Psoas muscle (tissue), 7 donors: ENCODE measurements at regions not wholly inside any gene's neighbourhood (a gene's known extent, or its start where the extent isn't known, plus 50 kb on each side); places are given as distances from the start of the nearest gene placed in this dataset.
"Not testable (repeated sequence)": the region's sequence is repeated elsewhere in the genome, so short reads cannot be mapped to it uniquely, and the experiment has no call there.

Source experiments
- ATAC-seq, 4 donors: fragments of 200-7000 bp; cut with Tn5 transposase; one replicate each; pipeline ENCODE4 v1.9.1; 2020; ENCODE audit warnings: moderate library complexity in 3 of 4, mild to moderate bottlenecking in 2 of 4
- DNase-seq, 2 donors: peaks; one replicate each; pipeline ENCODE4 v3.0.0-alpha.2; 2020
- H3K27ac ChIP-seq: fragments of 200-600 bp; one replicate; pipeline ENCODE4 v1.8.0; 2022
- H3K27me3 ChIP-seq, 3 donors: fragments of 200-600 bp in 1 of 3; one replicate each; pipeline versions ENCODE4 v1.6.1 to v1.8.0; 2013 to 2022; ENCODE audit warnings: low read length in 2 of 3, mild to moderate bottlenecking in 2 of 3, moderate library complexity in 1 of 3; ENCODE audit not compliant: insufficient read depth in 3 of 3
- H3K36me3 ChIP-seq, 2 donors: fragments of 200-600 bp in 1 of 2; one replicate each; pipeline versions ENCODE4 v1.6.1 to v1.8.0; 2013 to 2022; ENCODE audit warnings: low read depth in 1 of 2, mild to moderate bottlenecking in 1 of 2, moderate library complexity in 1 of 2; ENCODE audit not compliant: insufficient read depth in 1 of 2
- H3K4me1 ChIP-seq: fragments of 200-600 bp; one replicate; pipeline ENCODE4 v1.8.0; 2022
- H3K4me3 ChIP-seq: fragments of 200-600 bp; one replicate; pipeline ENCODE4 v1.8.0; 2022; ENCODE audit warnings: mild to moderate bottlenecking
- H3K9me3 ChIP-seq: fragments of 200-600 bp; one replicate; pipeline ENCODE4 v1.8.0; 2022
- WGBS, 3 donors: extraction: QIAGEN DNeasy Blood & Tissue Kit; methylation state at CpG; one replicate each; pipeline versions ENCODE4 v1.1.6 to v1.1.7; 2013; 5-methylcytosine and 5-hydroxymethylcytosine counted together
- intact Hi-C, 2 donors: fragments of 100-400 bp; cut with DNase I; formaldehyde crosslinking; loops; one replicate each; pipeline versions ENCODE4 v1.11.0 to v1.14.2; 2022
- TF ChIP-seq, protein P1 (sequence below): fragments of 200-600 bp; IDR thresholded peaks from one replicate; pipeline ENCODE4 v1.8.0; 2022; ENCODE audit warnings: antibody characterized with exemption
- donor health status: healthy with polysubstance abuse.
- donor health status: DM: no; HTN: no; CAD: no; lungs with moderate emphysema.
- donor health status: Bipolar disorder and iron deficiency.
- donor health status: healthy.
- donor health status: DM: yes; HTN: yes; CAD: no.
- donor health status: DM: no; HTN: no; CAD: no.
- donor health status: DM: yes; HTN: yes; CAD: no.

DNA sequence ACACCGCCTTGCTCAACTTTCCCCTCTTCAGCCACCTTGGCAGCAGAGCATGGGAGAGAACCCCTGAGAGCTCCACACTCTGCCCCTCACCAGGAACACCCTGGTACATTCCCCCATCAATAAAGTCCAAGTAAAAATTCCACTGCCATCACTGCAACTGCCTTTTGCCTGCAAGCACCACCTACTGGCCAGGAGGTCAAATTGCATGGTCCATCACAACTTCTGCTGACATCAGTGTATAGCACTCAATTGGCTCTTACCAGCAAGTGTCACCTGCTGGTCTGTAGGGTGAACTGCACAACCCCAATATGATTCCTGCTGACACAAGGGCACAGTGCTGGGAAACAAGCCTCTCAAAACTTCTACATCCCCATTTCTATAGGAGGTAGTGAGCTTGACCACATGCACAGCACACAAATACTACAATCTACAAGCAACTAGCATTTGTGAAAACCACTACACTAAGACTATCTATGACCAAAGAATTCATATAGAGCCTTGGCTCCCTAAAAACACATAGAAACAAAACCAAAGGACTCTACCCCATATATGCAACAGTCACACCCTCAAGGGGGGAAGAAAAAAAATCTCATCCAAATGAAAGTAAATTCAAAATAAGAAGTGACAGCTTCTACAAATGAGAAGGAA, 69.2 kb downstream of the FASLG start:
- TF ChIP-seq, protein P1, sequence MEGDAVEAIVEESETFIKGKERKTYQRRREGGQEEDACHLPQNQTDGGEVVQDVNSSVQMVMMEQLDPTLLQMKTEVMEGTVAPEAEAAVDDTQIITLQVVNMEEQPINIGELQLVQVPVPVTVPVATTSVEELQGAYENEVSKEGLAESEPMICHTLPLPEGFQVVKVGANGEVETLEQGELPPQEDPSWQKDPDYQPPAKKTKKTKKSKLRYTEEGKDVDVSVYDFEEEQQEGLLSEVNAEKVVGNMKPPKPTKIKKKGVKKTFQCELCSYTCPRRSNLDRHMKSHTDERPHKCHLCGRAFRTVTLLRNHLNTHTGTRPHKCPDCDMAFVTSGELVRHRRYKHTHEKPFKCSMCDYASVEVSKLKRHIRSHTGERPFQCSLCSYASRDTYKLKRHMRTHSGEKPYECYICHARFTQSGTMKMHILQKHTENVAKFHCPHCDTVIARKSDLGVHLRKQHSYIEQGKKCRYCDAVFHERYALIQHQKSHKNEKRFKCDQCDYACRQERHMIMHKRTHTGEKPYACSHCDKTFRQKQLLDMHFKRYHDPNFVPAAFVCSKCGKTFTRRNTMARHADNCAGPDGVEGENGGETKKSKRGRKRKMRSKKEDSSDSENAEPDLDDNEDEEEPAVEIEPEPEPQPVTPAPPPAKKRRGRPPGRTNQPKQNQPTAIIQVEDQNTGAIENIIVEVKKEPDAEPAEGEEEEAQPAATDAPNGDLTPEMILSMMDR = peak; percentile 5
- Histone ChIP-seq H3K9me3 (peaks cover 4% of the 10 kb centered on the region), H3K4me1 (no peaks in the 10 kb centered on the region), H3K4me3 (no peak overlapping the region), H3K27ac (no peak overlapping the region), H3K36me3 (no peaks in the 10 kb centered on the region), H3K27me3 (peaks cover 0 to 2% (median 0%) of the 10 kb centered on the region in 3 donors)
- DNase-seq = no peak
- WGBS, 3 donors = 92 to 100% (median 100%) methylated on average over 1 of the region's 1 CpG
- intact Hi-C loops = no loop called here
- ATAC-seq = no peak

DNA sequence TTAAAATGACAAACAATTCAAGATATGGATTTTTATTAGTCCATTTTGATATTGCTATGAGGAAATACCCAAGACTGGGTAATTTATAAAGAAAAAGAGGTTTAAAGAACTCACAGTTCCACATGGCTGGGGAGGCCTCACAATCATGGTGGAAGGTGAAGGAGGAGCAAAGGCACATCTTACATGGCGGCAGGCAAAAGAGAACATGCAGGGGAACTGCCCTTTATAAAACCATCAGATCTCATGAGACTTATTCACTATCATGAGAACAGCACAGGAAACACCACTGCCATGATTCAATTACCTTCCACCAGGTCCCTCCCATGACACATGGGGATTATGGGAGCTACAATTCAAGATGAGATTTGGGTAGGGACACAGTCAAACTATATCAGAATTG, 69.8 kb downstream of the FASLG start:
- H3K4me1 ChIP-seq, H3K36me3 ChIP-seq, H3K27me3 ChIP-seq, H3K27ac ChIP-seq, intact Hi-C loops, H3K9me3 ChIP-seq, H3K4me3 ChIP-seq, ATAC-seq, DNase-seq: not testable (repeated sequence)
- 93 to 97% (median 96%) methylated on average over 1 of the region's 1 CpG for WGBS, 3 donors

DNA sequence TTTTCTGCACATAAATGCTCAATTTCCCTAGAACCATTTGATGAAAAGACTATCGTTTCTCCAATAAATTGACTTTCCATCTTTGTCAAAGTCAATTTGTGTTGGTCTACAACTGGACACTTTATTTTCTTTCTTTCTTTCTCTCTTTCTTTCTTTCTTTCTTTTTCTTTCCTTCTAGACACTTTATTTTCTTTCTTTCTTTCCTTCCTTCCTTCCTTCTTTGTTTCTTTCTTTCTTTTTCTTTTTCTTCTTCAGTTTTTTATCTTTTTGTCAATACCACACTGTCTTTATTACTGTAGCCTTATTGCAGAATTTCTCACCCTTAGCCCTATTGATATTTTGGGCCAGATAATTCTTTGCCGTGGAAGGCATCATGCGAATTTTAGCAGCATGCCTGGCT, 73.5 kb downstream of the FASLG start:
- H3K9me3 ChIP-seq = peaks cover 4% of the 10 kb centered on the region
- no peaks in the 10 kb centered on the region for H3K36me3 ChIP-seq
- no peak overlapping the region for H3K4me3 ChIP-seq
- no peaks in the 10 kb centered on the region for H3K4me1 ChIP-seq
- WGBS, 3 donors = 88 to 92% (median 89%) methylated on average over 3 of the region's 3 CpGs
- TF ChIP-seq, protein P1 = no peak
- no peak for ATAC-seq
- DNase-seq = no peak
- intact Hi-C loops = no loop called here
- H3K27ac ChIP-seq = no peak overlapping the region
- H3K27me3 ChIP-seq = peaks cover 0 to 2% (median 0%) of the 10 kb centered on the region in 3 donors

DNA sequence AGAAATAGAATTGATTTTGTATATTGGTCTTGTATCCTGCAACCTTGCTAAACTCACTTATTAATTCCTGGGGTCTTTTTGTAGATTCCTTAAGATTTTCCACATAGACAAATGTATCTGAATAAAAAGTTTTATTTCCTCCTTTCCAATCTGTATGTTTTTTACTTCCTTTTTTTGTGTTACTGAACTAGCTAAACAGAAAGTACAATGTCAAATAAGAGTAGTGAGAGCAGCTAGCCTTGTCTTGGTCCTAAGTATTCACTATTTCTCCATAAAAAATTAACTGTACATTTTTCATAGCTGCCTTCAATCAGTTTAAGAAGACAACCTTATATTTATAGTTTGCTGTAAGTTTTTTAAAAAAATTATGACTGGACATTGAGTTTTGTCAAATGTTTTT, 74.9 kb downstream of the FASLG start:
- no peaks in the 10 kb centered on the region for H3K4me1 ChIP-seq
- DNase-seq (no peak), ATAC-seq (no peak)
- intact Hi-C loops = no loop called here
- H3K27me3 ChIP-seq = no peaks in the 10 kb centered on the region
- H3K4me3 ChIP-seq = no peak overlapping the region
- no peaks in the 10 kb centered on the region for H3K36me3 ChIP-seq
- H3K27ac ChIP-seq = no peak overlapping the region
- peaks cover 4% of the 10 kb centered on the region for H3K9me3 ChIP-seq
- TF ChIP-seq, protein P1 = no peak

DNA sequence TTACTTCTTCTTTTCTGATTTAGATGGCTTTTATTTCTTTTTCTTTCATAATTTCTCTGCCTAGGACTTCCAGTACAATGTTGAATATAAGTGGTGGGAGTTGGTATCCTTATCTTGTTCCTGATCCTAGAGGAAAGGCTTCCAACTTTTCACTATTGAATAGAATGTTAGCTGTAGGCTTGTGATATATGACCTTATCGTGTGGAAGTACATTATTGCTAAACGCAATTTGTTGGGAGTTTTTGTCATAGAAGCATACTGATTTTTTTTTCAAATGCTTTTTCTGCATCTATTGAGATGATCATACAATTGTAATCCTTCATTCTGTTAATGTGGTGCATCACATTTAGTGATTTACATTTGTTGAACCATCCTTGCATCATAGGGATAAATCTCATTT, 79.5 kb downstream of the FASLG start:
- intact Hi-C loops = no loop called here
- WGBS, 3 donors = 71 to 77% (median 75%) methylated on average over 2 of the region's 2 CpGs
- TF ChIP-seq, protein P1 = no peak
- H3K36me3 ChIP-seq = no peaks in the 10 kb centered on the region
- no peak overlapping the region for H3K27ac ChIP-seq
- ATAC-seq (no peak), DNase-seq (no peak)
- H3K27me3 ChIP-seq = peaks cover 0 to 3% (median 0%) of the 10 kb centered on the region in 3 donors
- no peak overlapping the region for H3K4me3 ChIP-seq
- no peaks in the 10 kb centered on the region for H3K4me1 ChIP-seq
- no peaks in the 10 kb centered on the region for H3K9me3 ChIP-seq
